SKM-1 (cell line): ENCODE measurements at regions not wholly inside any gene's neighbourhood (a gene's known extent, or its start where the extent isn't known, plus 50 kb on each side); places are given as distances from the start of the nearest gene placed in this dataset.
"Not testable (repeated sequence)": the region's sequence is repeated elsewhere in the genome, so short reads cannot be mapped to it uniquely, and the experiment has no call there.

ENCODE experiments used
- DNase-seq: peaks from one replicate; lab custom pipeline; 2025; ENCODE audit not compliant: unreplicated experiment; lab: John Stamatoyannopoulos, UW

GRCh38 chr12:91702843-91703425 lies 442.7 kb downstream of the BTG1 start:
- no peak for DNase-seq

GRCh38 chr12:91695964-91696363 lies 449.7 kb downstream of the BTG1 start:
- no peak for DNase-seq

- DNase-seq = not testable (repeated sequence)
Observed at GRCh38 chr12:91695406-91695805, 450.2 kb downstream of the BTG1 start.

GRCh38 chr12:91690531-91690930 lies 455.1 kb downstream of the BTG1 start:
- no peak for DNase-seq

GRCh38 chr12:91687052-91688017 lies 458.3 kb downstream of the BTG1 start:
- DNase-seq = no peak

- no peak for DNase-seq
Observed at GRCh38 chr12:91685917-91686316, 459.7 kb downstream of the BTG1 start.

- DNase-seq = no peak
Observed at GRCh38 chr12:91681751-91682150, 463.9 kb downstream of the BTG1 start.

- DNase-seq = no peak
Observed at GRCh38 chr12:91680864-91681263, 464.8 kb downstream of the BTG1 start.

GRCh38 chr12:91677556-91677955 lies 468.1 kb downstream of the BTG1 start:
- DNase-seq = no peak

- DNase-seq = no peak
Observed at GRCh38 chr12:91675401-91675800, 470.2 kb downstream of the BTG1 start.

GRCh38 chr12:91672130-91672529 lies 473.5 kb downstream of the BTG1 start:
- DNase-seq = no peak

- no peak for DNase-seq
Observed at GRCh38 chr12:91667694-91668093, 478.0 kb downstream of the BTG1 start.

- DNase-seq = no peak
Observed at GRCh38 chr12:91663744-91664143, 481.1 kb upstream of the DCN start.

- no peak for DNase-seq
Observed at GRCh38 chr12:91663310-91663709, 480.7 kb upstream of the DCN start.

- no peak for DNase-seq
Observed at GRCh38 chr12:91662021-91662420, 479.4 kb upstream of the DCN start.

GRCh38 chr12:91657032-91657431 lies 474.4 kb upstream of the DCN start:
- no peak for DNase-seq

GRCh38 chr12:91655966-91656365 lies 473.3 kb upstream of the DCN start:
- no peak for DNase-seq

GRCh38 chr12:91654087-91654486 lies 471.5 kb upstream of the DCN start:
- no peak for DNase-seq

GRCh38 chr12:91651728-91652127 lies 469.1 kb upstream of the DCN start:
- no peak for DNase-seq

GRCh38 chr12:91643763-91644162 lies 461.1 kb upstream of the DCN start:
- DNase-seq = no peak

GRCh38 chr12:91640021-91640420 lies 457.4 kb upstream of the DCN start:
- DNase-seq = no peak

GRCh38 chr12:91639327-91639726 lies 456.7 kb upstream of the DCN start:
- DNase-seq = no peak
